ENCODE measurements at regions not wholly inside any gene's neighbourhood (a gene's known extent, or its start where the extent isn't known, plus 50 kb on each side); places are given as distances from the start of the nearest gene placed in this dataset.

DNA sequence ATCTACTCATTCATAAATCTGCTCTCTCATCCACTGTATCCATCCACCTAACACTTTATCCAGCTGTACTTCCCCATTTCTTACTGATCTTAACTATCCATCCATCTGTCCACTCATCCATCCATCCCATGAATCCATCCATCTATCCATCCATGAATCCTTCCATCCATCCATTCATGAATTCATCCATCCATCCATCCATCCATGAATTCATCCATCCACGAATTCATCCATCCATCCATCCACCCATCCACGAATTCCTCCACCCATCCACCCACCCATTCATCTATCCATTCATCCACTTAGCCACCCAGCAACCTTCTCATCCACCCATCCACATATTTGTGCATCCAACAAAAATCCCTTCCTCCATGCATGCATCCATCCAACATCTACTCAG, 128.6 kb upstream of the MYL2 start:
- ATAC-seq, result no peak
- H3K4me1 Mint-ChIP-seq, result peaks cover 5% of the 10 kb centered on the region; the same call in 2 of the 3 replicates
- no peaks in the 10 kb centered on the region; the same call in 1 of the 2 replicates for H4K20me1 ChIP-seq (replicated peaks; ENCODE audit: insufficient read depth)

More for the DNA sequence above, 128.6 kb upstream of the MYL2 start:
- DNase-seq (ENCODE audit: low spot score), result no peak
- H3K4me3 Mint-ChIP-seq, result no peak overlapping the region; the same call in 2 of the 3 replicates
- Histone ChIP-seq H3K79me2 (replicated peaks; ENCODE audit: insufficient read depth) (peaks cover 23% of the 10 kb centered on the region), H3K4me3 (no peak overlapping the region), H3K9me2 (ENCODE audit: insufficient read depth) (0 out of 2 replicates have a peak, but pooled peaks cover 9% of the 10 kb centered on the region), H3F3A (replicated peaks; ENCODE audit: low read depth) (no peaks in the 10 kb centered on the region), H3K27me3 (ENCODE audit: insufficient read depth) (no peaks in the 10 kb centered on the region), H3K27ac (ENCODE audit: low read depth) (no peak overlapping the region), H3K36me3 (ENCODE audit: insufficient read depth) (no peaks in the 10 kb centered on the region), H2AFZ (no peak overlapping the region), H3K4me2 (no peak overlapping the region), H3K4me1 (ENCODE audit: insufficient read depth) (peaks cover 13% of the 10 kb centered on the region; the same call in 1 of the 2 replicates)
- no peak overlapping the region for H3K27ac Mint-ChIP-seq
- no peaks in the 10 kb centered on the region; the same call in 2 of the 3 replicates for H3K36me3 Mint-ChIP-seq (ENCODE audit: low read depth)
- H3K9me3 Mint-ChIP-seq, result no peaks in the 10 kb centered on the region
- peaks cover 2% of the 10 kb centered on the region for H3K27me3 Mint-ChIP-seq (ENCODE audit: insufficient read depth, low read depth, poor library complexity)
- TF ChIP-seq EZH2 (IDR thresholded peaks at IDR 0.05; ENCODE audit: low read depth, unreplicated experiment) (no peak), JUNB (IDR thresholded peaks at IDR 0.05; ENCODE audit: unreplicated experiment) (no peak), CREB1 (CRISPR knock-in tag; IDR thresholded peaks at IDR 0.05; ENCODE audit: low read depth) (no peak), NANOG (IDR thresholded peaks at IDR 0.05; ENCODE audit: borderline replicate concordance) (no peak), ZNF331 (CRISPR knock-in tag; IDR thresholded peaks at IDR 0.05; ENCODE audit: low read depth) (no peak), EZH2phosphoT487 (IDR thresholded peaks at IDR 0.05; ENCODE audit: unreplicated experiment) (no peak), STAT1 (IDR thresholded peaks at IDR 0.05; ENCODE audit: unreplicated experiment) (no peak), POLR2AphosphoS5 (IDR thresholded peaks at IDR 0.05; ENCODE audit: low read depth) (no peak), ZNF114 (CRISPR knock-in tag; IDR thresholded peaks at IDR 0.05) (no peak)
- TF ChIP-seq, protein P1, sequence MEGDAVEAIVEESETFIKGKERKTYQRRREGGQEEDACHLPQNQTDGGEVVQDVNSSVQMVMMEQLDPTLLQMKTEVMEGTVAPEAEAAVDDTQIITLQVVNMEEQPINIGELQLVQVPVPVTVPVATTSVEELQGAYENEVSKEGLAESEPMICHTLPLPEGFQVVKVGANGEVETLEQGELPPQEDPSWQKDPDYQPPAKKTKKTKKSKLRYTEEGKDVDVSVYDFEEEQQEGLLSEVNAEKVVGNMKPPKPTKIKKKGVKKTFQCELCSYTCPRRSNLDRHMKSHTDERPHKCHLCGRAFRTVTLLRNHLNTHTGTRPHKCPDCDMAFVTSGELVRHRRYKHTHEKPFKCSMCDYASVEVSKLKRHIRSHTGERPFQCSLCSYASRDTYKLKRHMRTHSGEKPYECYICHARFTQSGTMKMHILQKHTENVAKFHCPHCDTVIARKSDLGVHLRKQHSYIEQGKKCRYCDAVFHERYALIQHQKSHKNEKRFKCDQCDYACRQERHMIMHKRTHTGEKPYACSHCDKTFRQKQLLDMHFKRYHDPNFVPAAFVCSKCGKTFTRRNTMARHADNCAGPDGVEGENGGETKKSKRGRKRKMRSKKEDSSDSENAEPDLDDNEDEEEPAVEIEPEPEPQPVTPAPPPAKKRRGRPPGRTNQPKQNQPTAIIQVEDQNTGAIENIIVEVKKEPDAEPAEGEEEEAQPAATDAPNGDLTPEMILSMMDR (conservative IDR thresholded peaks at IDR 0.05; ENCODE audit: low read depth in 2 of 2), result no peak
- TF ChIP-seq, protein P2, sequence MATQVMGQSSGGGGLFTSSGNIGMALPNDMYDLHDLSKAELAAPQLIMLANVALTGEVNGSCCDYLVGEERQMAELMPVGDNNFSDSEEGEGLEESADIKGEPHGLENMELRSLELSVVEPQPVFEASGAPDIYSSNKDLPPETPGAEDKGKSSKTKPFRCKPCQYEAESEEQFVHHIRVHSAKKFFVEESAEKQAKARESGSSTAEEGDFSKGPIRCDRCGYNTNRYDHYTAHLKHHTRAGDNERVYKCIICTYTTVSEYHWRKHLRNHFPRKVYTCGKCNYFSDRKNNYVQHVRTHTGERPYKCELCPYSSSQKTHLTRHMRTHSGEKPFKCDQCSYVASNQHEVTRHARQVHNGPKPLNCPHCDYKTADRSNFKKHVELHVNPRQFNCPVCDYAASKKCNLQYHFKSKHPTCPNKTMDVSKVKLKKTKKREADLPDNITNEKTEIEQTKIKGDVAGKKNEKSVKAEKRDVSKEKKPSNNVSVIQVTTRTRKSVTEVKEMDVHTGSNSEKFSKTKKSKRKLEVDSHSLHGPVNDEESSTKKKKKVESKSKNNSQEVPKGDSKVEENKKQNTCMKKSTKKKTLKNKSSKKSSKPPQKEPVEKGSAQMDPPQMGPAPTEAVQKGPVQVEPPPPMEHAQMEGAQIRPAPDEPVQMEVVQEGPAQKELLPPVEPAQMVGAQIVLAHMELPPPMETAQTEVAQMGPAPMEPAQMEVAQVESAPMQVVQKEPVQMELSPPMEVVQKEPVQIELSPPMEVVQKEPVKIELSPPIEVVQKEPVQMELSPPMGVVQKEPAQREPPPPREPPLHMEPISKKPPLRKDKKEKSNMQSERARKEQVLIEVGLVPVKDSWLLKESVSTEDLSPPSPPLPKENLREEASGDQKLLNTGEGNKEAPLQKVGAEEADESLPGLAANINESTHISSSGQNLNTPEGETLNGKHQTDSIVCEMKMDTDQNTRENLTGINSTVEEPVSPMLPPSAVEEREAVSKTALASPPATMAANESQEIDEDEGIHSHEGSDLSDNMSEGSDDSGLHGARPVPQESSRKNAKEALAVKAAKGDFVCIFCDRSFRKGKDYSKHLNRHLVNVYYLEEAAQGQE (IDR thresholded peaks at IDR 0.05; ENCODE audit: unreplicated experiment), result no peak
- TF ChIP-seq, protein P3, sequence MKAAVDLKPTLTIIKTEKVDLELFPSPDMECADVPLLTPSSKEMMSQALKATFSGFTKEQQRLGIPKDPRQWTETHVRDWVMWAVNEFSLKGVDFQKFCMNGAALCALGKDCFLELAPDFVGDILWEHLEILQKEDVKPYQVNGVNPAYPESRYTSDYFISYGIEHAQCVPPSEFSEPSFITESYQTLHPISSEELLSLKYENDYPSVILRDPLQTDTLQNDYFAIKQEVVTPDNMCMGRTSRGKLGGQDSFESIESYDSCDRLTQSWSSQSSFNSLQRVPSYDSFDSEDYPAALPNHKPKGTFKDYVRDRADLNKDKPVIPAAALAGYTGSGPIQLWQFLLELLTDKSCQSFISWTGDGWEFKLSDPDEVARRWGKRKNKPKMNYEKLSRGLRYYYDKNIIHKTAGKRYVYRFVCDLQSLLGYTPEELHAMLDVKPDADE (IDR thresholded peaks at IDR 0.05), result no peak
- TF ChIP-seq, protein P4, sequence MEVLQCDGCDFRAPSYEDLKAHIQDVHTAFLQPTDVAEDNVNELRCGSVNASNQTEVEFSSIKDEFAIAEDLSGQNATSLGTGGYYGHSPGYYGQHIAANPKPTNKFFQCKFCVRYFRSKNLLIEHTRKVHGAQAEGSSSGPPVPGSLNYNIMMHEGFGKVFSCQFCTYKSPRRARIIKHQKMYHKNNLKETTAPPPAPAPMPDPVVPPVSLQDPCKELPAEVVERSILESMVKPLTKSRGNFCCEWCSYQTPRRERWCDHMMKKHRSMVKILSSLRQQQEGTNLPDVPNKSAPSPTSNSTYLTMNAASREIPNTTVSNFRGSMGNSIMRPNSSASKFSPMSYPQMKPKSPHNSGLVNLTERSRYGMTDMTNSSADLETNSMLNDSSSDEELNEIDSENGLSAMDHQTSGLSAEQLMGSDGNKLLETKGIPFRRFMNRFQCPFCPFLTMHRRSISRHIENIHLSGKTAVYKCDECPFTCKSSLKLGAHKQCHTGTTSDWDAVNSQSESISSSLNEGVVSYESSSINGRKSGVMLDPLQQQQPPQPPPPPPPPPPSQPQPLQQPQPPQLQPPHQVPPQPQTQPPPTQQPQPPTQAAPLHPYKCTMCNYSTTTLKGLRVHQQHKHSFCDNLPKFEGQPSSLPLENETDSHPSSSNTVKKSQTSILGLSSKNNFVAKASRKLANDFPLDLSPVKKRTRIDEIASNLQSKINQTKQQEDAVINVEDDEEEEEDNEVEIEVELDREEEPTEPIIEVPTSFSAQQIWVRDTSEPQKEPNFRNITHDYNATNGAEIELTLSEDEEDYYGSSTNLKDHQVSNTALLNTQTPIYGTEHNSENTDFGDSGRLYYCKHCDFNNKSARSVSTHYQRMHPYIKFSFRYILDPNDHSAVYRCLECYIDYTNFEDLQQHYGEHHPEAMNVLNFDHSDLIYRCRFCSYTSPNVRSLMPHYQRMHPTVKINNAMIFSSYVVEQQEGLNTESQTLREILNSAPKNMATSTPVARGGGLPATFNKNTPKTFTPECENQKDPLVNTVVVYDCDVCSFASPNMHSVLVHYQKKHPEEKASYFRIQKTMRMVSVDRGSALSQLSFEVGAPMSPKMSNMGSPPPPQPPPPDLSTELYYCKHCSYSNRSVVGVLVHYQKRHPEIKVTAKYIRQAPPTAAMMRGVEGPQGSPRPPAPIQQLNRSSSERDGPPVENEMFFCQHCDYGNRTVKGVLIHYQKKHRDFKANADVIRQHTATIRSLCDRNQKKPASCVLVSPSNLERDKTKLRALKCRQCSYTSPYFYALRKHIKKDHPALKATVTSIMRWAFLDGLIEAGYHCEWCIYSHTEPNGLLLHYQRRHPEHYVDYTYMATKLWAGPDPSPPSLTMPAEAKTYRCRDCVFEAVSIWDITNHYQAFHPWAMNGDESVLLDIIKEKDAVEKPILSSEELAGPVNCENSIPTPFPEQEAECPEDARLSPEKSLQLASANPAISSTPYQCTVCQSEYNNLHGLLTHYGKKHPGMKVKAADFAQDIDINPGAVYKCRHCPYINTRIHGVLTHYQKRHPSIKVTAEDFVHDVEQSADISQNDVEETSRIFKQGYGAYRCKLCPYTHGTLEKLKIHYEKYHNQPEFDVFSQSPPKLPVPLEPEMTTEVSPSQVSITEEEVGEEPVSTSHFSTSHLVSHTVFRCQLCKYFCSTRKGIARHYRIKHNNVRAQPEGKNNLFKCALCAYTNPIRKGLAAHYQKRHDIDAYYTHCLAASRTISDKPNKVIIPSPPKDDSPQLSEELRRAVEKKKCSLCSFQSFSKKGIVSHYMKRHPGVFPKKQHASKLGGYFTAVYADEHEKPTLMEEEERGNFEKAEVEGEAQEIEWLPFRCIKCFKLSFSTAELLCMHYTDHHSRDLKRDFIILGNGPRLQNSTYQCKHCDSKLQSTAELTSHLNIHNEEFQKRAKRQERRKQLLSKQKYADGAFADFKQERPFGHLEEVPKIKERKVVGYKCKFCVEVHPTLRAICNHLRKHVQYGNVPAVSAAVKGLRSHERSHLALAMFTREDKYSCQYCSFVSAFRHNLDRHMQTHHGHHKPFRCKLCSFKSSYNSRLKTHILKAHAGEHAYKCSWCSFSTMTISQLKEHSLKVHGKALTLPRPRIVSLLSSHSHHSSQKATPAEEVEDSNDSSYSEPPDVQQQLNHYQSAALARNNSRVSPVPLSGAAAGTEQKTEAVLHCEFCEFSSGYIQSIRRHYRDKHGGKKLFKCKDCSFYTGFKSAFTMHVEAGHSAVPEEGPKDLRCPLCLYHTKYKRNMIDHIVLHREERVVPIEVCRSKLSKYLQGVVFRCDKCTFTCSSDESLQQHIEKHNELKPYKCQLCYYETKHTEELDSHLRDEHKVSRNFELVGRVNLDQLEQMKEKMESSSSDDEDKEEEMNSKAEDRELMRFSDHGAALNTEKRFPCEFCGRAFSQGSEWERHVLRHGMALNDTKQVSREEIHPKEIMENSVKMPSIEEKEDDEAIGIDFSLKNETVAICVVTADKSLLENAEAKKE (CRISPR knock-in tag; IDR thresholded peaks at IDR 0.05), result no peak
